Endothelial cell (in vitro differentiated cells): ENCODE measurements at regions not wholly inside any gene's neighbourhood (a gene's known extent, or its start where the extent isn't known, plus 50 kb on each side); places are given as distances from the start of the nearest gene placed in this dataset.

Experiments
- DNase-seq: peaks from one replicate; pipeline ENCODE4 v3.0.0; 2021; ENCODE audit warnings: low spot score
- H3K27ac Mint-ChIP-seq: one replicate; pipeline ENCODE4 v1.8.0; 2021; ENCODE audit warnings: mixed read lengths, inconsistent platforms; ENCODE audit not compliant: unreplicated experiment
- H3K27me3 Mint-ChIP-seq: one replicate; pipeline ENCODE4 v1.8.0; 2021; ENCODE audit warnings: mild to moderate bottlenecking, moderate library complexity, mixed read lengths, inconsistent platforms; ENCODE audit not compliant: unreplicated experiment
- H3K36me3 Mint-ChIP-seq: one replicate; pipeline ENCODE4 v1.8.0; 2021; ENCODE audit warnings: mild to moderate bottlenecking, low read depth, mixed read lengths, inconsistent platforms; ENCODE audit not compliant: unreplicated experiment
- H3K4me1 Mint-ChIP-seq: one replicate; pipeline ENCODE4 v1.8.0; 2021; ENCODE audit warnings: mild to moderate bottlenecking, mixed read lengths, inconsistent platforms; ENCODE audit not compliant: unreplicated experiment
- H3K4me3 Mint-ChIP-seq: one replicate; pipeline ENCODE4 v1.8.0; 2021; ENCODE audit warnings: mild to moderate bottlenecking, mixed read lengths, inconsistent platforms; ENCODE audit not compliant: unreplicated experiment
- H3K9me3 Mint-ChIP-seq: one replicate; pipeline ENCODE4 v1.8.0; 2021; ENCODE audit warnings: mixed read lengths, inconsistent platforms; ENCODE audit not compliant: unreplicated experiment
- CTCF ChIP-seq: fragments of 200-600 bp; sonication (generic); IDR thresholded peaks from one replicate; pipeline ENCODE4 v1.5.0; 2021; ENCODE audit warnings: antibody characterized with exemption; ENCODE audit not compliant: unreplicated experiment

GRCh38 chr5:167779644-167780043 is 511.8 kb upstream of the WWC1 start:
- Mint-ChIP-seq H3K27ac (no peak overlapping the region), H3K9me3 (no peaks in the 10 kb centered on the region), H3K27me3 (no peaks in the 10 kb centered on the region), H3K36me3 (no peaks in the 10 kb centered on the region), H3K4me3 (no peak overlapping the region), H3K4me1 (no peaks in the 10 kb centered on the region)
- DNase-seq: no peak
- TF ChIP-seq CTCF: no peak

- Mint-ChIP-seq H3K27ac (no peak overlapping the region), H3K4me1 (no peaks in the 10 kb centered on the region), H3K4me3 (no peak overlapping the region), H3K36me3 (no peaks in the 10 kb centered on the region), H3K9me3 (no peaks in the 10 kb centered on the region), H3K27me3 (no peaks in the 10 kb centered on the region)
- no peak for DNase-seq
- no peak for TF ChIP-seq CTCF
Measured at GRCh38 chr5:167780177-167780576, 511.3 kb upstream of the WWC1 start.

GRCh38 chr5:167783145-167783817 is 508.2 kb upstream of the WWC1 start:
- TF ChIP-seq CTCF: no peak
- DNase-seq: no peak
- Mint-ChIP-seq H3K4me3 (no peak overlapping the region), H3K9me3 (no peaks in the 10 kb centered on the region), H3K27ac (no peak overlapping the region), H3K36me3 (no peaks in the 10 kb centered on the region), H3K27me3 (no peaks in the 10 kb centered on the region), H3K4me1 (no peaks in the 10 kb centered on the region)

- TF ChIP-seq CTCF: no peak
- H3K4me3 Mint-ChIP-seq: no peak overlapping the region
- H3K36me3 Mint-ChIP-seq: no peaks in the 10 kb centered on the region
- no peak overlapping the region for H3K27ac Mint-ChIP-seq
- H3K4me1 Mint-ChIP-seq: no peaks in the 10 kb centered on the region
- no peaks in the 10 kb centered on the region for H3K9me3 Mint-ChIP-seq
- no peaks in the 10 kb centered on the region for H3K27me3 Mint-ChIP-seq
- no peak for DNase-seq
Measured at GRCh38 chr5:167785106-167785505, 506.3 kb upstream of the WWC1 start.

GRCh38 chr5:167785901-167786300 is 505.5 kb upstream of the WWC1 start:
- no peaks in the 10 kb centered on the region for H3K4me1 Mint-ChIP-seq
- H3K36me3 Mint-ChIP-seq: no peaks in the 10 kb centered on the region
- H3K27me3 Mint-ChIP-seq: no peaks in the 10 kb centered on the region
- no peak for TF ChIP-seq CTCF
- no peak overlapping the region for H3K4me3 Mint-ChIP-seq
- no peaks in the 10 kb centered on the region for H3K9me3 Mint-ChIP-seq
- no peak overlapping the region for H3K27ac Mint-ChIP-seq
- DNase-seq: no peak
